ENCODE measurements at regions not wholly inside any gene's neighbourhood (a gene's known extent, or its start where the extent isn't known, plus 50 kb on each side); places are given as distances from the start of the nearest gene placed in this dataset.
"Not testable (repeated sequence)": the region's sequence is repeated elsewhere in the genome, so short reads cannot be mapped to it uniquely, and the experiment has no call there.

DNA sequence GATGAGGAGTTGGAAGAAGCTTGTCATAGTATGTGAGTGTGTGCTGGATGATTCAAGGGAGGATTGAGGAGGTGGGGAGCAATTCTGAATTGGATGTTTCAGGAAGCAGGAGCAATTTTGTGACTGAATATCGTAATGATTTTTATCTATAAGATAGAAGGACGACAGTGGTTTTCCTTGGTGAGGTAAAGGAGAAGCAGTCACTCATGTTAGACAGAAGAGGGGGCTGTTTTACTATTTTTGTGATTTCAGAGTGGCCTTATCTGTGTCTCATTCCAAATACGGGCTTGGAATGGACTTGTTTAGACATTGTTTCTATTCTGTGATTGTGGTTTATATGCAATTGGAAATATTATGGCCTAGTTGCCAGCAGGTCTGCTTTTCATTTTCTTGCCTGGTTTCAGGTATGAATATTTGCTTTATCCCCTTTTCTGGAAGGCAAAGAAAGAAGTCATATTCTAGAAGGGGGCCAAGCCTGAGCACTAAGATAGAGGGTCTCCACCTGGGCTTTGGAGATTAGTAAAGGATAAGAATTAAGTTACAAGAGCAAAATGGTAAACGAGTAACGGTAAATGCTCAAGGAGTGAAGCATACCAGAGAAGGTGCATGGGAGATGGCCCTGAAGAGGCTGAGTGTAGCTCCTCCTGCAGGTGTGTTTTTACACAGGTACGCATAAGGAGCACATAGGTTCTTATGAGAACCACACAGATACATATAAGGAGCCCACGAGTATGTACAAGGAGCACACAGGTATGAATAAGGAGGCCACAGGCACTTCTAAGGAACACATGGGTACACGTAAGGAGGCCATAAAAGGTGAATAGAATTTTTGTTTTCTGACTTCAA is 124.6 kb upstream of the KCNAB1 start:
- Histone ChIP-seq H3K27me3 (ENCODE audit: control insufficient read depth, insufficient read depth, low read length) (no peaks in the 10 kb centered on the region), H3K36me3 (ENCODE audit: control insufficient read depth, insufficient read depth, low read length) (no peaks in the 10 kb centered on the region), H3K9ac (ENCODE audit: low read length) (no peak overlapping the region), H3K4me1 (ENCODE audit: control insufficient read depth, insufficient read depth, low read length) (peaks cover under 1% of the 10 kb centered on the region), H3K4me3 (ENCODE audit: low read length) (no peak overlapping the region), H3K27ac (ENCODE audit: low read depth, low read length) (no peak overlapping the region)

- H3K9ac ChIP-seq (ENCODE audit: low read length) = no peak overlapping the region
Measured at GRCh38 chr3:155996882-155997281, 123.5 kb upstream of the KCNAB1 start.

DNA sequence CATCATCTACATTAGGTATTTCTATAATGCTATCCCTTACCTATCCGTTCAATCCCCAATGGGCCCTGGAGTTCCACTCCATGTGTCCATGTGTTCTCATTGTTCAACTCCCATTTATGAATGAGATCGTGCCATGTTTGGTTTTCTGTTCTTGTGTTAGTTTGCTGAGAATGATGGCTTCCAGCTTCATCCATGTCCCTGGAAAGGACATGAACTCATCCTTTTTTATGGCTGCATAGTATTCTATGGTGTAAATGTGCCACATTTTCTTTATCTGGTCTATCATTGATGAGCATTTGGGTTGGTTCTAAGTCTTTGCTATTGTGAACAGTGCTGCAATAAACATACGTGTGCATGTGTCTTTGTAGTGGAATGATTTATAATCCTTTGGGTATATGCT is 122.2 kb upstream of the KCNAB1 start:
- not testable (repeated sequence) for H3K4me1 ChIP-seq (ENCODE audit: control insufficient read depth, insufficient read depth, low read length); H3K36me3 ChIP-seq (ENCODE audit: control insufficient read depth, insufficient read depth, low read length); H3K4me3 ChIP-seq (ENCODE audit: low read length); H3K27ac ChIP-seq (ENCODE audit: low read depth, low read length); H3K9ac ChIP-seq (ENCODE audit: low read length); H3K27me3 ChIP-seq (ENCODE audit: control insufficient read depth, insufficient read depth, low read length)

More at GRCh38 chr3:155996882-155997281, 123.5 kb upstream of the KCNAB1 start:
- Histone ChIP-seq H3K4me3 (ENCODE audit: low read length) (no peak overlapping the region), H3K27ac (ENCODE audit: low read depth, low read length) (no peak overlapping the region), H3K27me3 (ENCODE audit: control insufficient read depth, insufficient read depth, low read length) (no peaks in the 10 kb centered on the region), H3K4me1 (ENCODE audit: control insufficient read depth, insufficient read depth, low read length) (no peaks in the 10 kb centered on the region), H3K36me3 (ENCODE audit: control insufficient read depth, insufficient read depth, low read length) (no peaks in the 10 kb centered on the region)

DNA sequence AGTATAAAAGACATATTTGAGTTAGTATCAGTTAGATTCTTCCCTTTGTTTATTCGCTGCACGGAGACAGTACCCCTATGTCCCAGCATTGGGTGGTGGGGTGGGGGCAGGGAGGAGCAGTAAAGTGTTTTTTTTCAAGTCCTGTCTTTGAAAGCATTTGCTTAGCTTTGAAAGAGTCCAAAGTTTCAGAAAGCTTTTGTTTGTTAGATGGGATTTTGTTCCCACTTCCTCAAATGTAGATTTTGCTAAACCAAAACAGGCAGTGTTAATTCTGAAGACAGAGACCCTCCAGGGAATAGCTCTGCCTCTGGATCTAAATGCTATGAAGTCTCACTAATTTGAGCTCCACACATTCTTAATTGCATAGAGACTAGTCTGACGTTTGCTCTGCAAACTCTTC is 114.6 kb upstream of the KCNAB1 start:
- H3K9ac ChIP-seq (ENCODE audit: low read length) = no peak overlapping the region
- H3K4me1 ChIP-seq (ENCODE audit: control insufficient read depth, insufficient read depth, low read length) = no peaks in the 10 kb centered on the region
- no peak overlapping the region for H3K4me3 ChIP-seq (ENCODE audit: low read length)
- H3K27me3 ChIP-seq (ENCODE audit: control insufficient read depth, insufficient read depth, low read length) = no peaks in the 10 kb centered on the region
- H3K27ac ChIP-seq (ENCODE audit: low read depth, low read length) = no peak overlapping the region
- no peaks in the 10 kb centered on the region for H3K36me3 ChIP-seq (ENCODE audit: control insufficient read depth, insufficient read depth, low read length)

DNA sequence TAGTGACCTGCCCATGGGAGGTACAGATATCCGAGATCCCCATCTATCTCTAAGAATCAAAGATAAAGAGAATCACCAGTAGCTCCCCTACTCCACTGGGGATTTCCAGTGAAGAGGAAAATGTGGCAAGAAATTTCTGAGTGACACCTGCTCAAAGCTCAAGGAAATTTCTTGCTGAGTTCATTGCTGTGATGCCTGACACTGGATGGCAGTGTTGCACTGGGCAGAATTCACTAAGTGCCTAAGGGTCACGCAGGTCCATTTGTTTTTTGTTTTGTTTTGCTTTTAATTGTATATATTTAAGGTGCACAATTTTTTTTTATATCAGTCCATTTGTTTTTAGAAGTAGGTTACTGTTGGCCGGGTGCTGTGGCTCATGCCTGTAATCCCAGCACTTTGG is 109.5 kb upstream of the KCNAB1 start:
- Histone ChIP-seq H3K4me3 (ENCODE audit: low read length) (no peak overlapping the region), H3K36me3 (ENCODE audit: control insufficient read depth, insufficient read depth, low read length) (no peaks in the 10 kb centered on the region), H3K4me1 (ENCODE audit: control insufficient read depth, insufficient read depth, low read length) (no peaks in the 10 kb centered on the region), H3K27me3 (ENCODE audit: control insufficient read depth, insufficient read depth, low read length) (no peaks in the 10 kb centered on the region), H3K27ac (ENCODE audit: low read depth, low read length) (no peak overlapping the region), H3K9ac (ENCODE audit: low read length) (no peak overlapping the region)

GRCh38 chr3:156014489-156014888 is 105.9 kb upstream of the KCNAB1 start:
- H3K4me3 ChIP-seq (ENCODE audit: low read length) = no peak overlapping the region
- H3K4me1 ChIP-seq (ENCODE audit: control insufficient read depth, insufficient read depth, low read length) = no peaks in the 10 kb centered on the region
- no peaks in the 10 kb centered on the region for H3K36me3 ChIP-seq (ENCODE audit: control insufficient read depth, insufficient read depth, low read length)
- H3K27me3 ChIP-seq (ENCODE audit: control insufficient read depth, insufficient read depth, low read length) = no peaks in the 10 kb centered on the region
- H3K9ac ChIP-seq (ENCODE audit: low read length) = no peak overlapping the region
- no peak overlapping the region for H3K27ac ChIP-seq (ENCODE audit: low read depth, low read length)

DNA sequence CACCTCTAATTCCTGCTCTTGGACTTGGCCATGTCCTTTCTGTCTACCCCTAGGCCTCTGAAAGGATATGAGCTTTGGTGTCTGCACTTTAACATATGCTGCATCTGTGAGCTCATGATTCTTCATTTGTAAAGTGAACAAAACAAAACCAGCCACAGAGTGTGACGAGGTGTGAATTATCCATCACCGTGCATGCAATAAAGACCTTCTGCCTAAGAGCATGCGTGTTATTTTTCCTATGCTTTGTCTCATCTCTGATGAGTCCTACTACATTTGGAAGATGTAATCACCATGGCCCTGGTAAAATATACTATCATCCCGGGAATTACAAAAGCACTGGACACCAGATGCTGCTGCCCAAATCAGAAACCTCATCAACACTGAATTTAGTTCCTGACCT is 103.5 kb upstream of the KCNAB1 start:
- Histone ChIP-seq H3K27ac (ENCODE audit: low read depth, low read length) (no peak overlapping the region), H3K4me1 (ENCODE audit: control insufficient read depth, insufficient read depth, low read length) (no peaks in the 10 kb centered on the region), H3K27me3 (ENCODE audit: control insufficient read depth, insufficient read depth, low read length) (no peaks in the 10 kb centered on the region)

GRCh38 chr3:156017352-156018030 is 102.9 kb upstream of the KCNAB1 start:
- Histone ChIP-seq H3K36me3 (ENCODE audit: control insufficient read depth, insufficient read depth, low read length) (no peaks in the 10 kb centered on the region), H3K27ac (ENCODE audit: low read depth, low read length) (no peak overlapping the region), H3K27me3 (ENCODE audit: control insufficient read depth, insufficient read depth, low read length) (no peaks in the 10 kb centered on the region), H3K4me3 (ENCODE audit: low read length) (no peak overlapping the region), H3K4me1 (ENCODE audit: control insufficient read depth, insufficient read depth, low read length) (no peaks in the 10 kb centered on the region), H3K9ac (ENCODE audit: low read length) (no peak overlapping the region)

More for the DNA sequence above, 103.5 kb upstream of the KCNAB1 start:
- no peak overlapping the region for H3K4me3 ChIP-seq (ENCODE audit: low read length)
- H3K9ac ChIP-seq (ENCODE audit: low read length) = no peak overlapping the region
- H3K36me3 ChIP-seq (ENCODE audit: control insufficient read depth, insufficient read depth, low read length) = no peaks in the 10 kb centered on the region

DNA sequence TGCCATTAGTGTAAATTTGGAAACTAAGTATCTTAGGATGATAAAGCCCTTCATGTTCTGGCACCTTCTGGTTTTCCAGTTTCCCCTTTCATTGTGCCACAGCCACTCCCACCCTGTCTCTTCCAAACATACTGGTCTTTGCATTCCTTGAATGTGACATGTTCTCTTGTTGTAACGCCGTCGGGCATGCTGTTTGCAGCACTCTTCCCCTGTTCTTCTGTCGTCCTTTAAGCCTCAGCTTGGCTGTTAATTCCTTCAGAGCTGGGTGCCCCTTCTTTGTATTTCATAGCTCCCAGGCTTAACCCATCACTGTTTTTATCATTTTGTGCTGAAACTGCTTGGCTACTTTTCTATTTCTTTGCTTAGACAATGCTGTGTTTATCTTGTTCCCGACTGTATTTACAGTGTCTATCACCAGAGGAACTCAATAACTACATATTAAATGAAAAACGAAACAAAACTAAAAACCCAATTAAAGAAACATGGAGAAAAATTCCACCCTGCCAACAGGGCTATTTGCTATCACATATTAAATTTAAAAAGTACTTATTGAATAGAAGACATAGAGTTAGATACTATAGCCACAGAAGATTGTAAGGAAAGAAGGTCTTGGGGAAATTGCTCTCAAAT is 95.4 kb upstream of the KCNAB1 start:
- H3K4me1 ChIP-seq (ENCODE audit: control insufficient read depth, insufficient read depth, low read length) = no peaks in the 10 kb centered on the region
- no peak overlapping the region for H3K27ac ChIP-seq (ENCODE audit: low read depth, low read length)
- H3K9ac ChIP-seq (ENCODE audit: low read length) = no peak overlapping the region
- H3K4me3 ChIP-seq (ENCODE audit: low read length) = no peak overlapping the region
- no peaks in the 10 kb centered on the region for H3K27me3 ChIP-seq (ENCODE audit: control insufficient read depth, insufficient read depth, low read length)
- no peaks in the 10 kb centered on the region for H3K36me3 ChIP-seq (ENCODE audit: control insufficient read depth, insufficient read depth, low read length)

DNA sequence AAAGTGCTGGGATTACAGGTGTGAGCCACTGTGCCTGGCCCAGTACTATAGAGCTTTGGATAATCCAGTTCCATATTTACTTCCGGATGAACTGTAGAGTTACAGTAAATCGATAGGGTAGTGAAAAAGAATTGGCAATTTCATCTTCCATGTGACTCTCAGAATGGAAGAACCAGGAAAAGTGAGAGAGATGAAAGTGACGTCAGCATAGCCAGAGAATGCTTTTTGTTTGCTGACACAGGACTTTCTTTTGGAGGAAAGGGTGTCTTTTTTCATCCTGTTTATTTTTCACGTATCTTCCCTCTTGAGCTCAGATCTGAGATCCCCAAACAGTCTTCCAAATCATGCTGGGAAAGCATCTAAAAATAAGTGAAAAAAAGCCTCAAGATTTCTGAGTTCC is 91.2 kb upstream of the KCNAB1 start:
- Histone ChIP-seq H3K27ac (ENCODE audit: low read depth, low read length) (no peak overlapping the region), H3K9ac (ENCODE audit: low read length) (no peak overlapping the region), H3K4me3 (ENCODE audit: low read length) (no peak overlapping the region), H3K4me1 (ENCODE audit: control insufficient read depth, insufficient read depth, low read length) (no peaks in the 10 kb centered on the region), H3K36me3 (ENCODE audit: control insufficient read depth, insufficient read depth, low read length) (no peaks in the 10 kb centered on the region), H3K27me3 (ENCODE audit: control insufficient read depth, insufficient read depth, low read length) (no peaks in the 10 kb centered on the region)

GRCh38 chr3:156030723-156031122 is 89.7 kb upstream of the KCNAB1 start:
- H3K36me3 ChIP-seq (ENCODE audit: control insufficient read depth, insufficient read depth, low read length) = no peaks in the 10 kb centered on the region
- H3K27ac ChIP-seq (ENCODE audit: low read depth, low read length) = no peak overlapping the region
- no peaks in the 10 kb centered on the region for H3K27me3 ChIP-seq (ENCODE audit: control insufficient read depth, insufficient read depth, low read length)
- H3K4me3 ChIP-seq (ENCODE audit: low read length) = no peak overlapping the region
- no peaks in the 10 kb centered on the region for H3K4me1 ChIP-seq (ENCODE audit: control insufficient read depth, insufficient read depth, low read length)
- H3K9ac ChIP-seq (ENCODE audit: low read length) = no peak overlapping the region

GRCh38 chr3:156033428-156033827 is 87.0 kb upstream of the KCNAB1 start:
- Histone ChIP-seq H3K36me3 (ENCODE audit: control insufficient read depth, insufficient read depth, low read length) (no peaks in the 10 kb centered on the region), H3K4me3 (ENCODE audit: low read length) (no peak overlapping the region), H3K27ac (ENCODE audit: low read depth, low read length) (no peak overlapping the region)

More at GRCh38 chr3:156033428-156033827, 87.0 kb upstream of the KCNAB1 start:
- H3K27me3 ChIP-seq (ENCODE audit: control insufficient read depth, insufficient read depth, low read length) = no peaks in the 10 kb centered on the region
- no peaks in the 10 kb centered on the region for H3K4me1 ChIP-seq (ENCODE audit: control insufficient read depth, insufficient read depth, low read length)
- H3K9ac ChIP-seq (ENCODE audit: low read length) = no peak overlapping the region

All from rectal smooth muscle tissue (tissue), 1 donor.